ENCODE measurements at regions not wholly inside any gene's neighbourhood (a gene's known extent, or its start where the extent isn't known, plus 50 kb on each side); places are given as distances from the start of the nearest gene placed in this dataset.

- no TSS peak for BruUV-seq (replicated peaks)
Observed at GRCh38 chr13:80462037-80462436, 121.1 kb upstream of the SPRY2 start.

More at GRCh38 chr13:80462037-80462436, 121.1 kb upstream of the SPRY2 start:
- H3K9ac ChIP-seq (ENCODE audit: low read depth, low read length), result no peak overlapping the region
- no peak overlapping the region for H2BK120ac ChIP-seq (ENCODE audit: low read depth, low read length)
- intact Hi-C loops (cut with micrococcal nuclease), result no loop called here
- no peak overlapping the region for H4K91ac ChIP-seq (ENCODE audit: insufficient read depth, low read depth, low read length)
- H3K23ac ChIP-seq (ENCODE audit: low read depth, low read length), result no peak overlapping the region
- H3K56ac ChIP-seq (ENCODE audit: extremely low read depth, insufficient read depth, low read length), result no peak overlapping the region
- in situ Hi-C loops (cut with MboI; ENCODE audit: low sequenced_read_pairs), result no loop called here
- no peaks in the 10 kb centered on the region for H3K79me1 ChIP-seq (ENCODE audit: low read depth in 1 of 2, low read length in 2 of 2)
- POLR2A ChIA-PET (ENCODE audit: unreplicated experiment), result no interaction called here
- H2AK5ac ChIP-seq (ENCODE audit: low read depth, low read length), result no peak overlapping the region
- H3K9me1 ChIP-seq (ENCODE audit: insufficient read depth, low read length), result no peaks in the 10 kb centered on the region
- H4K8ac ChIP-seq (ENCODE audit: low read depth in 2 of 2, low read length in 2 of 2), result no peak overlapping the region
- ATAC-seq (ENCODE audit: low read depth) (no peak), DNase-seq (no peak)
- H3K4me3 ChIP-seq (ENCODE audit: insufficient read depth, low read depth, low read length), result no peak overlapping the region
- H3K14ac ChIP-seq (replicated peaks; ENCODE audit: low read depth, low read length), result no peak overlapping the region
- H2AFZ ChIP-seq (replicated peaks; ENCODE audit: low read length, poor library complexity), result no peak overlapping the region
- no peak overlapping the region for H3K4me2 ChIP-seq (ENCODE audit: low read depth, low read length)
- H3K9me3 ChIP-seq (ENCODE audit: control insufficient read depth, insufficient read depth, low read length), result no peaks in the 10 kb centered on the region
- H3K27me3 ChIP-seq (ENCODE audit: control insufficient read depth, insufficient read depth, low read length), result no peaks in the 10 kb centered on the region
- H2BK20ac ChIP-seq (ENCODE audit: low read depth, low read length), result no peak overlapping the region
- no peak overlapping the region for H2AK9ac ChIP-seq (replicated peaks; ENCODE audit: low read depth, low read length, poor library complexity)
- CTCF ChIA-PET, result no interaction called here
- dilution Hi-C loops (cut with HindIII; ENCODE audit: low sequenced_read_pairs, unreplicated experiment), result no loop called here
- H3K4ac ChIP-seq (ENCODE audit: low read depth, low read length), result no peak overlapping the region
- H3K36me3 ChIP-seq (ENCODE audit: control insufficient read depth, insufficient read depth, low read length), result no peaks in the 10 kb centered on the region
- no peaks in the 10 kb centered on the region for H4K20me1 ChIP-seq (ENCODE audit: insufficient read depth, low read length)
- no peak overlapping the region for H4K5ac ChIP-seq (ENCODE audit: low read depth, low read length)
- H3K27ac ChIP-seq (ENCODE audit: insufficient read depth, low read length), result no peak overlapping the region
- no peak overlapping the region for H3K18ac ChIP-seq (ENCODE audit: low read depth, low read length)
- no peak overlapping the region for H2BK15ac ChIP-seq (ENCODE audit: low read depth, low read length)
- H2BK5ac ChIP-seq (ENCODE audit: low read depth, low read length, poor library complexity, severe bottlenecking), result no peak overlapping the region
- TF ChIP-seq RCOR1 (IDR thresholded peaks at IDR 0.05; ENCODE audit: insufficient replicate concordance, low read length) (no peak), RAD21 (IDR thresholded peaks at IDR 0.05; ENCODE audit: low read length) (no peak), ELK1 (IDR thresholded peaks at IDR 0.05; ENCODE audit: borderline replicate concordance, low read depth, low read length) (no peak), SMC3 (IDR thresholded peaks at IDR 0.05; ENCODE audit: low read depth, low read length) (no peak), NFE2L2 (IDR thresholded peaks at IDR 0.05; ENCODE audit: low read depth, low read length) (no peak), CTCF (conservative IDR thresholded peaks at IDR 0.05; ENCODE audit: low read depth, low read length) (no peak), MAZ (IDR thresholded peaks at IDR 0.05; ENCODE audit: borderline replicate concordance, low read depth, low read length) (no peak), RFX5 (IDR thresholded peaks at IDR 0.05; ENCODE audit: low read depth, low read length) (no peak), FOS (IDR thresholded peaks at IDR 0.05; ENCODE audit: low read depth, low read length) (no peak), CHD1 (IDR thresholded peaks at IDR 0.05; ENCODE audit: low read depth, low read length) (no peak)
- WGBS, 2 experiments (ENCODE audit: extremely low coverage in 2 of 2, insufficient read length in 1 of 2), result 33% methylated on average over 1 of the region's 1 CpG; no CpG with 5 or more reads in 1 of the 2 experiments
- no peaks in the 10 kb centered on the region for H3K4me1 ChIP-seq (ENCODE audit: control insufficient read depth, insufficient read depth, low read length)

All from IMR-90 (cell line).